ENCODE measurements at regions not wholly inside any gene's neighbourhood (a gene's known extent, or its start where the extent isn't known, plus 50 kb on each side); places are given as distances from the start of the nearest gene placed in this dataset.

- no peak for DNase-seq (ENCODE audit: extremely low read depth, low read depth, low spot score)
Measured at GRCh38 chr2:188039307-188039706, 252.4 kb upstream of the GULP1 start.

- DNase-seq (ENCODE audit: extremely low read depth, low read depth, low spot score) = peak; percentile 5
Measured at GRCh38 chr2:188042412-188042811, 249.3 kb upstream of the GULP1 start.

DNA sequence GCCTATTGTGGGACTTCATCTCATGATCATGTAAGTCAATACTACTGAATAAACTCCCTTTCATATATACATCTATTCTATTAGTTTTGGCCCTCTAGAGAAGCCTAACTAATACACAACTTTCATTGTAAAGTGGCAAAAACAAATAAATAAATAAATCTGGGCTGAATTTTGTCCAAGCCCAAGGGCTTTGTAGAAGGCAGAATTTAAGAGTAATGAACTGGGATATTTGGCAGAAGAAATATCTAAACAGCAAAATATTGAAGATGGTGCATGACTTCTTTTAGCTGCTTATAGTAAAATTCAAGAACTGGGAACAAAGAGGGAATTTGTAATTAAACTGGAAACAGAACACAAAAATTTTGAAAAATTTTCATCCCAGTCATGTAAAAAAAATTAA, 246.7 kb upstream of the GULP1 start:
- no peak for DNase-seq (ENCODE audit: extremely low read depth, low read depth, low spot score)

- no peak for DNase-seq (ENCODE audit: extremely low read depth, low read depth, low spot score)
Measured at GRCh38 chr2:188046437-188046836, 245.2 kb upstream of the GULP1 start.

- DNase-seq (ENCODE audit: extremely low read depth, low read depth, low spot score) = no peak
Measured at GRCh38 chr2:188047735-188048134, 243.9 kb upstream of the GULP1 start.

DNA sequence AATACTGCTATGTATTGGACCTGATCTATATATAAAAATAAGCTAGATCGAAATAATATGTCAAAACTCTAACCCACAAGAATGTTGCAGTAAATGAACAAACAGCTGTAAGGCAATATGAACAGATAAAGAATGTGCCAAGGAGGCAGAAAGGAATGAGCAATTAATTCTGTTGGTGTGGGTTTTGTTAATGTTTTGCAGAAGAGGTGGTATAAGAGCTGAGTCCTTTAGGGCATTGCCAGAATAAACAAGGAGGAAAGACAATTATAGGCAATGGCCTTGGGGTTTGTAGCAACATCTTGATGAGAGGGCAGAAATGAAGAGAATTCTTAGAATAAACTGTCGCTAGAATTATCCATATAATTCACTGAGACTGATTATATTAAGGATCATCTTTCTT, 240.9 kb upstream of the GULP1 start:
- no peak for DNase-seq (ENCODE audit: extremely low read depth, low read depth, low spot score)

- no peak for DNase-seq (ENCODE audit: extremely low read depth, low read depth, low spot score)
Measured at GRCh38 chr2:188051706-188052105, 240.0 kb upstream of the GULP1 start.

- DNase-seq (ENCODE audit: extremely low read depth, low read depth, low spot score) = no peak
Measured at GRCh38 chr2:188065386-188065785, 226.3 kb upstream of the GULP1 start.

GRCh38 chr2:188068093-188068492, 223.6 kb upstream of the GULP1 start:
- no peak for DNase-seq (ENCODE audit: extremely low read depth, low read depth, low spot score)

- no peak for DNase-seq (ENCODE audit: extremely low read depth, low read depth, low spot score)
Measured at GRCh38 chr2:188076149-188077056, 215.3 kb upstream of the GULP1 start.

DNA sequence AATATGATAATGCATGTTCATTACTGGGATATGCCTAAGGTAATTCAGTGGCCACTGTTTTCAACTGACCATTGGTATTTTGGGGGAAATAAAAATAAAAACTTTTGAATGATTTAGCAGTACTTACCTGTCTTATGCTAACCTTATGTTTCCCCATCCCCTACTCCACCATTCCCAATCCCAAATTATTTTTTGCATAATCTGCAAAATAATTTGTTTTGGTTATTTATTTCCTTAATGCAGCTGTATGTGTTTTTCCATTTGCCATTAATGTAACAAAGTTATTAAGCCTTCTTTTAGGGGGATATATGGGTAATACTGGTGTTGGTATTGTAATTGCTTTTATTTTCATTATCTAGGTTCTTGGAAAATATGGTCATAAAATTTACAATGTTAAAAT, 213.9 kb upstream of the GULP1 start:
- DNase-seq (ENCODE audit: extremely low read depth, low read depth, low spot score) = no peak

- DNase-seq (ENCODE audit: extremely low read depth, low read depth, low spot score) = no peak
Measured at GRCh38 chr2:188078534-188078933, 213.1 kb upstream of the GULP1 start.

GRCh38 chr2:188079196-188079595, 212.5 kb upstream of the GULP1 start:
- no peak for DNase-seq (ENCODE audit: extremely low read depth, low read depth, low spot score)

- no peak for DNase-seq (ENCODE audit: extremely low read depth, low read depth, low spot score)
Measured at GRCh38 chr2:188085421-188085820, 206.3 kb upstream of the GULP1 start.

GRCh38 chr2:188089901-188090300, 201.8 kb upstream of the GULP1 start:
- DNase-seq (ENCODE audit: extremely low read depth, low read depth, low spot score) = peak; percentile 33

GRCh38 chr2:188091220-188091619, 200.5 kb upstream of the GULP1 start:
- peak; percentile 45 for DNase-seq (ENCODE audit: extremely low read depth, low read depth, low spot score)

DNA sequence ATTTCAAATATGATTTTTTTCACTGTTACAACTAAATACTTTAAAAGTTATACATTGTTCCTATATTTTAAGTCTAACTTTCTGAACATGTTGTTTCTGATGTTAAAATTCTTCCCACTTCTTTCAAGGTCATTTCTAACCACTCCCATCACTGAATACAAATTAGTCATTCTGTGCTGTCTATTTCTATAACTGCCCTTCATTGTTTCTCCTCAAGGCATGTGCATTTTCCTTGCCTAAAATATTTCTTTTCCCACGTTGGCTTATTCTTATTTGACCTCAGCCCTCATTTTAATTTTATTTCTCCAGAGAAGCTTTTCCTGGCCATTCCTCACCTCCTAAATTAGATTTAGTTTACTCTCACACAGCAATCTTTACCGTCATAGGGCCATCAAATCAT, 198.9 kb upstream of the GULP1 start:
- no peak for DNase-seq (ENCODE audit: extremely low read depth, low read depth, low spot score)

GRCh38 chr2:188096910-188097309, 194.8 kb upstream of the GULP1 start:
- DNase-seq (ENCODE audit: extremely low read depth, low read depth, low spot score) = no peak

DNA sequence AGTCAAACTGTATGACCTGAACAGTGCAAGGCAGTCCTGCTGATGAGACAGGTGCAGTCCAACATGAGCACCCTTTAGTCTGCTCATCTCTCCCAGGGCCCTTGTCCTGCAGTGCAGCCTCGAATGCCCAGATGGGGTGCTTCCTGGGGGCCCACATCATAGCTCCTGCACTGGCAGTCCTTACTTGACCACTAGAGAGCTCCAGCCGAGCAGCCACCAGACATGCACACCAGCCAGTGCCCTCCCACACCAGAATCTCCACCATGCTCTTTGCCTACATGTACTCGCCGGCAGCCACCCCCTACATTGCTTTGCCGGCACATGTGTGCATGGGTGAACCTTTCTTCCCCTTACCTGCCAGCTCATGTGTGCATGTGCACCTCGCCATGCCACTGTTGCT, 188.8 kb upstream of the GULP1 start:
- no peak for DNase-seq (ENCODE audit: extremely low read depth, low read depth, low spot score)

GRCh38 chr2:188114014-188114413, 177.7 kb upstream of the GULP1 start:
- no peak for DNase-seq (ENCODE audit: extremely low read depth, low read depth, low spot score)

GRCh38 chr2:188117706-188118105, 174.0 kb upstream of the GULP1 start:
- no peak for DNase-seq (ENCODE audit: extremely low read depth, low read depth, low spot score)

- DNase-seq (ENCODE audit: extremely low read depth, low read depth, low spot score) = no peak
Measured at GRCh38 chr2:188118431-188118830, 173.2 kb upstream of the GULP1 start.
